Ascending aorta (tissue), 2 donors: ENCODE measurements at regions not wholly inside any gene's neighbourhood (a gene's known extent, or its start where the extent isn't known, plus 50 kb on each side); places are given as distances from the start of the nearest gene placed in this dataset.

ENCODE experiments used
- DNase-seq, 2 donors: peaks; one replicate each; pipeline ENCODE4 v3.0.0-alpha.2; 2019; ENCODE audit warnings: low spot score in 2 of 2
- H3K27ac ChIP-seq, 2 donors: fragments of 200-600 bp; sonication (generic); one replicate each; pipeline ENCODE4 v1.5.1; 2016 to 2017; ENCODE audit warnings: mild to moderate bottlenecking in 1 of 2
- H3K27me3 ChIP-seq: fragments of 200-600 bp; sonication (generic); one replicate; pipeline ENCODE4 v1.5.1; 2017
- H3K36me3 ChIP-seq, 2 donors: fragments of 200-600 bp; sonication (generic); one replicate each; pipeline ENCODE4 v1.5.1; 2016
- H3K4me1 ChIP-seq, 2 donors: fragments of 200-600 bp; sonication (generic); one replicate each; pipeline ENCODE4 v1.5.1; 2016 to 2017; ENCODE audit warnings: mild to moderate bottlenecking in 1 of 2
- H3K4me3 ChIP-seq, 2 donors: fragments of 200-600 bp; sonication (generic); one replicate each; pipeline ENCODE4 v1.5.1; 2016 to 2017; ENCODE audit warnings: mild to moderate bottlenecking in 1 of 2
- H3K9me3 ChIP-seq, 2 donors: fragments of 200-600 bp; sonication (generic); one replicate each; pipeline ENCODE4 v1.5.1; 2016
- intact Hi-C: fragments of 100-400 bp; cut with DNase I; formaldehyde crosslinking; loops from one replicate; pipeline ENCODE4 v1.15.1; 2023
- TF ChIP-seq, protein P1 (sequence below), 3 experiments: fragments of 200-600 bp in 2 of 3; fragments of 450-650 bp in 1 of 3; sonication (generic) in 2 of 3; IDR thresholded peaks; one replicate each; pipeline ENCODE4 v1.5.1; 2016 to 2019; ENCODE audit warnings: antibody characterized with exemption in 3 of 3, mild to moderate bottlenecking in 1 of 3, moderate library complexity in 1 of 3

DNA sequence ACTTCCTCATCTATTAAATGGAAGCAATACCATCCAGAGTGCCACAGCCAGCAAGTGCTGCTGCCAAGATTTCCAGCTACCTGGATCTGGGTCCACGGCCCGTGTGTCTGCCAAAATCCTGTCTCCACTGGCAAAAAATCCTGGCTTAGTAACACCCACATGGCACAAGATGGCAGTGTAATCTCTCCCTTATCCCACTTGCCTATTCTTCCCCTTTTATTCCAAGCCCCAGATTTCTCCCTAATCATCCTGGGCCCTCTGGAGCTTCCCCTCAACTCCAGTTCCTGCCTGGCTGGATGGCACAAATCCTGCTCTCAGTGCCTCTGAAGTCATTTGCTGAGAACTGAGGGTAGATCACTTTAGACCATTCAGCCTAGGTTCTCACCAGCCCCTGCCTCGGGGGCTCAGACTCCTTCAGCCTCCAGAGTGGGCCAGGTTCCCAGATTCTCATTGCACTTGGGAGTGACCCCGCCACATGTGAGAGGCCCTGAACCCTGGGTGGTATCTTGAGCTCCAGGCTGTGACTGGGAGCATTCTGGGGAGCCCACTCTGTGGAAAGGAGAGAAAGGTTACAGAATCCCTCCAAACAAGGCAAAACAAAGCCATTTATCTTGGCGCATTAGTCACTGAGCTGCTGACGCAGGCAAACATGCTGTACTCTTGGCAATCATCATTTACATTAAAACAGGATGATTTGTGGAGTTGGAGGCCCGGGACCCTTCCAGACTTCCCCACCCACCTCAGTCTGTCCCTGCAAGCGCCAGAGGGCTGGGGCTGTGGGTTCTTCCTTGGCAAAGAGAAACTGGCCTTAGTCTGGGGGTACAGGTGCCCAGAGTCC, 325.8 kb downstream of the DYSF start:
- H3K4me3 ChIP-seq = no peak overlapping the region
- peak in 1 of 2 donors; percentile 60 for DNase-seq
- H3K27ac ChIP-seq = peak overlapping the region in 1 of 2 donors; percentile 3
- intact Hi-C loops = no loop called here
- TF ChIP-seq, protein P1, sequence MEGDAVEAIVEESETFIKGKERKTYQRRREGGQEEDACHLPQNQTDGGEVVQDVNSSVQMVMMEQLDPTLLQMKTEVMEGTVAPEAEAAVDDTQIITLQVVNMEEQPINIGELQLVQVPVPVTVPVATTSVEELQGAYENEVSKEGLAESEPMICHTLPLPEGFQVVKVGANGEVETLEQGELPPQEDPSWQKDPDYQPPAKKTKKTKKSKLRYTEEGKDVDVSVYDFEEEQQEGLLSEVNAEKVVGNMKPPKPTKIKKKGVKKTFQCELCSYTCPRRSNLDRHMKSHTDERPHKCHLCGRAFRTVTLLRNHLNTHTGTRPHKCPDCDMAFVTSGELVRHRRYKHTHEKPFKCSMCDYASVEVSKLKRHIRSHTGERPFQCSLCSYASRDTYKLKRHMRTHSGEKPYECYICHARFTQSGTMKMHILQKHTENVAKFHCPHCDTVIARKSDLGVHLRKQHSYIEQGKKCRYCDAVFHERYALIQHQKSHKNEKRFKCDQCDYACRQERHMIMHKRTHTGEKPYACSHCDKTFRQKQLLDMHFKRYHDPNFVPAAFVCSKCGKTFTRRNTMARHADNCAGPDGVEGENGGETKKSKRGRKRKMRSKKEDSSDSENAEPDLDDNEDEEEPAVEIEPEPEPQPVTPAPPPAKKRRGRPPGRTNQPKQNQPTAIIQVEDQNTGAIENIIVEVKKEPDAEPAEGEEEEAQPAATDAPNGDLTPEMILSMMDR (IDR thresholded peaks at IDR 0.05) = peak in 1 of 3 experiments; percentile 22
- no peaks in the 10 kb centered on the region for H3K36me3 ChIP-seq
- H3K9me3 ChIP-seq = no peaks in the 10 kb centered on the region
- H3K27me3 ChIP-seq = no peaks in the 10 kb centered on the region
- H3K4me1 ChIP-seq = peaks cover 0 to 7% of the 10 kb centered on the region in 2 donors

DNA sequence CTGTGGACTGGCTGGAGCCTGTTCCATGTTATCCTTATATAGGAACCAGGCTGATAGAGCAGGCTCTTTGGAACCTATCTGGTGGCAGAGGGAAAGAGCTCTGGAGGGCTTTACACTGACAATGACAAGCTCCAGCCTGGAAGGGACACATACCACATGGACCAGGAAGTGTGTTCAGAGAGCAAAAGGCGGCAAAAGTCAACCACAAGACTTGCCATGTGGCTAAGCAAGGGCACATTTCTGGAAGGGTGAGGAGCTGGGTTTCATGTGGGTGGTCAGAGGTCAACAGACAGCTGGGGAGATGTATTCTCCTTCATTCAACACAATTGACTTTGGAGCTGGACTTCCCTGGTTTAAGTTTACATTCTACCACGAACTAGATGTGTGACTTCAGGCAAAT, 325.2 kb downstream of the DYSF start:
- Histone ChIP-seq H3K27ac (no peak overlapping the region), H3K4me1 (peaks cover 0 to 7% of the 10 kb centered on the region in 2 donors), H3K36me3 (no peaks in the 10 kb centered on the region), H3K9me3 (no peaks in the 10 kb centered on the region), H3K27me3 (no peaks in the 10 kb centered on the region), H3K4me3 (no peak overlapping the region)
- DNase-seq = no peak
- TF ChIP-seq, protein P1 (IDR thresholded peaks at IDR 0.05) = no peak
- intact Hi-C loops = no loop called here

- TF ChIP-seq, protein P1 (IDR thresholded peaks at IDR 0.05) = no peak
- no peak overlapping the region for H3K27ac ChIP-seq
- H3K9me3 ChIP-seq = no peaks in the 10 kb centered on the region
- DNase-seq = peak in 1 of 2 donors; percentile 49
- intact Hi-C loops = no loop called here
- no peaks in the 10 kb centered on the region for H3K36me3 ChIP-seq
- H3K27me3 ChIP-seq = no peaks in the 10 kb centered on the region
- H3K4me3 ChIP-seq = no peak overlapping the region
- H3K4me1 ChIP-seq = peaks cover 0 to 7% of the 10 kb centered on the region in 2 donors
Measured at GRCh38 chr2:71777946-71778345, 324.6 kb downstream of the DYSF start.

- intact Hi-C loops = no loop called here
- peak in 1 of 2 donors; percentile 19 for DNase-seq
Measured at GRCh38 chr2:71776227-71776626, 322.9 kb downstream of the DYSF start.

GRCh38 chr2:71773218-71773617, 319.9 kb downstream of the DYSF start:
- TF ChIP-seq, protein P1 (IDR thresholded peaks at IDR 0.05) = no peak
- no peak for DNase-seq
- Histone ChIP-seq H3K36me3 (no peaks in the 10 kb centered on the region), H3K9me3 (peaks cover 0 to 7% of the 10 kb centered on the region in 2 donors), H3K27ac (no peak overlapping the region), H3K4me3 (no peak overlapping the region), H3K4me1 (no peaks in the 10 kb centered on the region), H3K27me3 (no peaks in the 10 kb centered on the region)
- intact Hi-C loops = no loop called here

More at GRCh38 chr2:71776227-71776626, 322.9 kb downstream of the DYSF start:
- TF ChIP-seq, protein P1 (IDR thresholded peaks at IDR 0.05) = no peak
- H3K36me3 ChIP-seq = no peaks in the 10 kb centered on the region
- H3K4me3 ChIP-seq = no peak overlapping the region
- no peaks in the 10 kb centered on the region for H3K27me3 ChIP-seq
- H3K4me1 ChIP-seq = peaks cover 0 to 7% of the 10 kb centered on the region in 2 donors
- no peaks in the 10 kb centered on the region for H3K9me3 ChIP-seq
- no peak overlapping the region for H3K27ac ChIP-seq
